Loucy (cell line): ENCODE measurements at regions not wholly inside any gene's neighbourhood (a gene's known extent, or its start where the extent isn't known, plus 50 kb on each side); places are given as distances from the start of the nearest gene placed in this dataset.
A peak's percentile ranks its signal among the peaks of the same experiment; 100 is the strongest.

Experiments used
- H2AFZ ChIP-seq: fragments of 200-600 bp; sonication (generic); 2 replicates; pipeline ENCODE4 v1.6.0; 2016; ENCODE audit warnings: antibody characterized with exemption, mild to moderate bottlenecking, low read length, moderate library complexity
- H3F3A ChIP-seq: fragments of 200-600 bp; 2 replicates; pipeline ENCODE4 v1.6.0; 2016; ENCODE audit warnings: antibody characterized with exemption, low read depth, mild to moderate bottlenecking
- H3K27me3 ChIP-seq: fragments of 200-600 bp; sonication (generic); 2 replicates; pipeline ENCODE4 v1.6.1; 2014; ENCODE audit warnings: low read length, mild to moderate bottlenecking; ENCODE audit not compliant: insufficient read depth, poor library complexity, severe bottlenecking
- H3K36me3 ChIP-seq: fragments of 200-600 bp; sonication (generic); 2 replicates; pipeline ENCODE4 v1.6.1; 2016; ENCODE audit warnings: low read length; ENCODE audit not compliant: insufficient read depth
- H3K4me1 ChIP-seq: fragments of 200-600 bp; sonication (generic); 2 replicates; pipeline ENCODE4 v1.5.1; 2014; ENCODE audit warnings: low read length, mild to moderate bottlenecking; ENCODE audit not compliant: insufficient read depth, poor library complexity, severe bottlenecking
- H3K4me2 ChIP-seq: fragments of 200-600 bp; sonication (generic); 2 replicates; pipeline ENCODE4 v1.6.0; 2014; ENCODE audit warnings: antibody characterized with exemption, low read length, low read depth, mild to moderate bottlenecking; ENCODE audit not compliant: poor library complexity, severe bottlenecking
- H3K4me3 ChIP-seq: fragments of 200-600 bp; sonication (generic); 2 replicates; pipeline ENCODE4 v1.5.1; 2014; ENCODE audit warnings: low read length, mild to moderate bottlenecking, mixed read lengths; ENCODE audit not compliant: poor library complexity, severe bottlenecking
- H3K79me2 ChIP-seq: fragments of 200-600 bp; sonication (generic); 2 replicates; pipeline ENCODE4 v1.6.1; 2014; ENCODE audit warnings: low read length; ENCODE audit not compliant: insufficient read depth
- H3K9ac ChIP-seq: fragments of 200-600 bp; sonication (generic); 2 replicates; pipeline ENCODE4 v1.6.0; 2014; ENCODE audit warnings: mild to moderate bottlenecking, low read depth, low read length, moderate library complexity; ENCODE audit not compliant: poor library complexity, severe bottlenecking
- H3K9me2 ChIP-seq: fragments of 200-600 bp; sonication (generic); replicated peaks from 2 replicates; pipeline ENCODE4 v1.6.1; 2016; ENCODE audit warnings: low read depth, low read length, mixed read lengths
- H3K9me3 ChIP-seq: fragments of 200-600 bp; sonication (generic); 2 replicates; pipeline ENCODE4 v1.6.1; 2014; ENCODE audit warnings: mild to moderate bottlenecking, antibody characterized with exemption, low read length, low read depth; ENCODE audit not compliant: insufficient read depth
- H4K20me1 ChIP-seq: fragments of 200-600 bp; sonication (generic); 2 replicates; pipeline ENCODE4 v1.6.0; 2014; ENCODE audit warnings: antibody characterized with exemption, low read length, mild to moderate bottlenecking; ENCODE audit not compliant: insufficient read depth, poor library complexity, severe bottlenecking
- CTCF ChIP-seq: fragments of 200-600 bp; sonication (generic); conservative IDR thresholded peaks from 2 replicates; pipeline ENCODE4 v1.5.1; 2014; ENCODE audit warnings: mild to moderate bottlenecking, antibody characterized with exemption, low read length
- EZH2phosphoT487 ChIP-seq: fragments of 200-600 bp; IDR thresholded peaks from 2 replicates; pipeline ENCODE4 v1.6.1; 2018; ENCODE audit warnings: antibody characterized with exemption, mild to moderate bottlenecking, moderate library complexity, borderline replicate concordance

GRCh38 chr1:163596541-163597258 is 274.9 kb downstream of the NUF2 start:
- H3K9me3 ChIP-seq, result 0 out of 2 replicates have a peak, but pooled peaks cover 5% of the 10 kb centered on the region
- H3K27me3 ChIP-seq, result no peaks in the 10 kb centered on the region
- H3K4me1 ChIP-seq, result peaks cover 18% of the 10 kb centered on the region
- H3K9me2 ChIP-seq, result no peaks in the 10 kb centered on the region
- H3K4me3 ChIP-seq, result peak overlapping the region; percentile 41
- no peak overlapping the region for H3K9ac ChIP-seq
- TF ChIP-seq CTCF, result no peak
- no peak for TF ChIP-seq EZH2phosphoT487
- peaks cover 8% of the 10 kb centered on the region; the same call in 1 of the 2 replicates for H3F3A ChIP-seq
- no peak overlapping the region for H2AFZ ChIP-seq
- H4K20me1 ChIP-seq, result no peaks in the 10 kb centered on the region
- peak overlapping the region; percentile 51 for H3K4me2 ChIP-seq
- no peaks in the 10 kb centered on the region for H3K36me3 ChIP-seq
- no peaks in the 10 kb centered on the region for H3K79me2 ChIP-seq

- H3K4me3 ChIP-seq, result no peak overlapping the region
- 0 out of 2 replicates have a peak, but pooled peaks cover 5% of the 10 kb centered on the region for H3K9me3 ChIP-seq
- H3K4me1 ChIP-seq, result no peaks in the 10 kb centered on the region
- no peaks in the 10 kb centered on the region for H3K79me2 ChIP-seq
- H3K9ac ChIP-seq, result no peak overlapping the region
- H4K20me1 ChIP-seq, result no peaks in the 10 kb centered on the region
- no peaks in the 10 kb centered on the region for H3K9me2 ChIP-seq
- H3K4me2 ChIP-seq, result no peak overlapping the region
- H3F3A ChIP-seq, result no peaks in the 10 kb centered on the region
- no peaks in the 10 kb centered on the region for H3K36me3 ChIP-seq
- no peaks in the 10 kb centered on the region for H3K27me3 ChIP-seq
- TF ChIP-seq CTCF (no peak), EZH2phosphoT487 (no peak)
- H2AFZ ChIP-seq, result no peak overlapping the region
Measured at GRCh38 chr1:163604321-163604720, 282.6 kb downstream of the NUF2 start.

- Histone ChIP-seq H3K4me3 (no peak overlapping the region), H3F3A (no peaks in the 10 kb centered on the region), H4K20me1 (no peaks in the 10 kb centered on the region), H3K36me3 (no peaks in the 10 kb centered on the region), H3K9me3 (no peaks in the 10 kb centered on the region), H2AFZ (no peak overlapping the region), H3K9ac (no peak overlapping the region), H3K9me2 (no peaks in the 10 kb centered on the region), H3K4me2 (no peak overlapping the region), H3K27me3 (no peaks in the 10 kb centered on the region), H3K79me2 (no peaks in the 10 kb centered on the region), H3K4me1 (no peaks in the 10 kb centered on the region)
- no peak for TF ChIP-seq CTCF
- no peak for TF ChIP-seq EZH2phosphoT487
Measured at GRCh38 chr1:163604896-163605295, 283.1 kb downstream of the NUF2 start.
